ENCODE measurements at regions not wholly inside any gene's neighbourhood (a gene's known extent, or its start where the extent isn't known, plus 50 kb on each side); places are given as distances from the start of the nearest gene placed in this dataset.

- Histone ChIP-seq H3K36me3 (replicated peaks; ENCODE audit: low read depth, low read length) (no peaks in the 10 kb centered on the region), H3K4me1 (ENCODE audit: low read length) (peaks cover 7% of the 10 kb centered on the region), H3K27ac (ENCODE audit: low read length) (no peak overlapping the region)
Measured at GRCh38 chrX:38974542-38974941, 173.3 kb downstream of the MID1IP1 start.

GRCh38 chrX:38975368-38975942 lies 174.2 kb downstream of the MID1IP1 start:
- no peaks in the 10 kb centered on the region for H4K20me1 ChIP-seq (ENCODE audit: insufficient read depth, low read length)
- no peak overlapping the region for H3K27ac ChIP-seq (ENCODE audit: low read length)
- H3K9me3 ChIP-seq (ENCODE audit: insufficient read depth, low read length): no peaks in the 10 kb centered on the region
- no peak for TF ChIP-seq EZH2phosphoT487 (IDR thresholded peaks at IDR 0.05; ENCODE audit: low read depth)
- no peak for TF ChIP-seq CTCF (IDR thresholded peaks at IDR 0.05; ENCODE audit: low read depth, low read length)
- H3K4me2 ChIP-seq (ENCODE audit: low read length): no peak overlapping the region
- no peak overlapping the region for H2AFZ ChIP-seq (ENCODE audit: low read depth, low read length)
- H3K9ac ChIP-seq (ENCODE audit: low read length): no peak overlapping the region
- H3K27me3 ChIP-seq (ENCODE audit: low read depth, low read length): no peaks in the 10 kb centered on the region
- no peaks in the 10 kb centered on the region for H3K4me1 ChIP-seq (ENCODE audit: low read length)
- H3K79me2 ChIP-seq (ENCODE audit: low read length): no peaks in the 10 kb centered on the region
- H3K4me3 ChIP-seq (ENCODE audit: low read length): no peak overlapping the region
- no peaks in the 10 kb centered on the region for H3K36me3 ChIP-seq (replicated peaks; ENCODE audit: low read depth, low read length)

More at GRCh38 chrX:38974542-38974941, 173.3 kb downstream of the MID1IP1 start:
- no peak overlapping the region for H3K9ac ChIP-seq (ENCODE audit: low read length)
- no peaks in the 10 kb centered on the region for H3K79me2 ChIP-seq (ENCODE audit: low read length)
- H4K20me1 ChIP-seq (ENCODE audit: insufficient read depth, low read length): no peaks in the 10 kb centered on the region
- no peak for TF ChIP-seq CTCF (IDR thresholded peaks at IDR 0.05; ENCODE audit: low read depth, low read length)
- TF ChIP-seq EZH2phosphoT487 (IDR thresholded peaks at IDR 0.05; ENCODE audit: low read depth): no peak
- H3K4me3 ChIP-seq (ENCODE audit: low read length): no peak overlapping the region
- H2AFZ ChIP-seq (ENCODE audit: low read depth, low read length): no peak overlapping the region
- H3K9me3 ChIP-seq (ENCODE audit: insufficient read depth, low read length): no peaks in the 10 kb centered on the region
- H3K27me3 ChIP-seq (ENCODE audit: low read depth, low read length): no peaks in the 10 kb centered on the region
- H3K4me2 ChIP-seq (ENCODE audit: low read length): no peak overlapping the region

- Histone ChIP-seq H4K20me1 (ENCODE audit: insufficient read depth, low read length) (no peaks in the 10 kb centered on the region), H3K36me3 (replicated peaks; ENCODE audit: low read depth, low read length) (no peaks in the 10 kb centered on the region), H3K9me3 (ENCODE audit: insufficient read depth, low read length) (no peaks in the 10 kb centered on the region), H3K9ac (ENCODE audit: low read length) (no peak overlapping the region), H3K4me2 (ENCODE audit: low read length) (peak overlapping the region; percentile 14; the same call in 1 of the 2 replicates), H3K27me3 (ENCODE audit: low read depth, low read length) (no peaks in the 10 kb centered on the region), H3K27ac (ENCODE audit: low read length) (no peak overlapping the region), H3K79me2 (ENCODE audit: low read length) (no peaks in the 10 kb centered on the region), H3K4me1 (ENCODE audit: low read length) (peaks cover 6% of the 10 kb centered on the region; the same call in 1 of the 2 replicates), H3K4me3 (ENCODE audit: low read length) (no peak overlapping the region), H2AFZ (ENCODE audit: low read depth, low read length) (no peak overlapping the region)
- TF ChIP-seq CTCF (IDR thresholded peaks at IDR 0.05; ENCODE audit: low read depth, low read length): no peak
- no peak for TF ChIP-seq EZH2phosphoT487 (IDR thresholded peaks at IDR 0.05; ENCODE audit: low read depth)
Measured at GRCh38 chrX:38982370-38982769, 181.1 kb downstream of the MID1IP1 start.

- Histone ChIP-seq H4K20me1 (ENCODE audit: insufficient read depth, low read length) (no peaks in the 10 kb centered on the region), H3K4me2 (ENCODE audit: low read length) (no peak overlapping the region), H3K27me3 (ENCODE audit: low read depth, low read length) (no peaks in the 10 kb centered on the region), H3K27ac (ENCODE audit: low read length) (no peak overlapping the region), H3K4me3 (ENCODE audit: low read length) (no peak overlapping the region), H3K79me2 (ENCODE audit: low read length) (no peaks in the 10 kb centered on the region), H3K9ac (ENCODE audit: low read length) (no peak overlapping the region), H3K36me3 (replicated peaks; ENCODE audit: low read depth, low read length) (no peaks in the 10 kb centered on the region), H2AFZ (ENCODE audit: low read depth, low read length) (no peak overlapping the region), H3K9me3 (ENCODE audit: insufficient read depth, low read length) (no peaks in the 10 kb centered on the region), H3K4me1 (ENCODE audit: low read length) (peaks cover 6% of the 10 kb centered on the region; the same call in 1 of the 2 replicates)
- TF ChIP-seq EZH2phosphoT487 (IDR thresholded peaks at IDR 0.05; ENCODE audit: low read depth) (no peak), CTCF (IDR thresholded peaks at IDR 0.05; ENCODE audit: low read depth, low read length) (no peak)
Measured at GRCh38 chrX:38982843-38983242, 181.6 kb downstream of the MID1IP1 start.

All from OCI-LY3 (cell line).